Ecto neural progenitor cell (in vitro differentiated cells): ENCODE measurements at regions not wholly inside any gene's neighbourhood (a gene's known extent, or its start where the extent isn't known, plus 50 kb on each side); places are given as distances from the start of the nearest gene placed in this dataset.

Experiments used
- DNase-seq: peaks from one replicate; pipeline ENCODE4 v3.0.0-alpha.2; 2018; ENCODE audit warnings: low spot score

DNA sequence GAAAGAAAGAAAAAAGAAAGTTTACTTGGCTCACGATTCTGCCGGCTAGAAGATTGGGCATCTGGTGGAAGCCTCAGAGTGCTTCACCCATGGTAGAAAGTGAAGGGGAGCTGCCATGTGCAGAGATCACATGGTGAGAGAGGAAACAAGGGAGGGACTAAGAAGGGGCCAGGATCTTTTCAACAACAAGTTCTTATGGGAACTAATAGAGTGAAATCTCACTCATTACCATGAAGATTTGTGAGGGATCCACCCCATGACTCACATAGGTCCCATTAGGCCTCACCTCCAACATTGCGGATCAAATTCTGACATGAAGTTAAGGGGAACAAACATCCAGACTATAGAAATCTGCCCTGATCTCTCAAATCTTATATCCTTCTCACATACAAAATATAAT is 61.3 kb upstream of the UGT8 start:
- DNase-seq, result no peak

DNA sequence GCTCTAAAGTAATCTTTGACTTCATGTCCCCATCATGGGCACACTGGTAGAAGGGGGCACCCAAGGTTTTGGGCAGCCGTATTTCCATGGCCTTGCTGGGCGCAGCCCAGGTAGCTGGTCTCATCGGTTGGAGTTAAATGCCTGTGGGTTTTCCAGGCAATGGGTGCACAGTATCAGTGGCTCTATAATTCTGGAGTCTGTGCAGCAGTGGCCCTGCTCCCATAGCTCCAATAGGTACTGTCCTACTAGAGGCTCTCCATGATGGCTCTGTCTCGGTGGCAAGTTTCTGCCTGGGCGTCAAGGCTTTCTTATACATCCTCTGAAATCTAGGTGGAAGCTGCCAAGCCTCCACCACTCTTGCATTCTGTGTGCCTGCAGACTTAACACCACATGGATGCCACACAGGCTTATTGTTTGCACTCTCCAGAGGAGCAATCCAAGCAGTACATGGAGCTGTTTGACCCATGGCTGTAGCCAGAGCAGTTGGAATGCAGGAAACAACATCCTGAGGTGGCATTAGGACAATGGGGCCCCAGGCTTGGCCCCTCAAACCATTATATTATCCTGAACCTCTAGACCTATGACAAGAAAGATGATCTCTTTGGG is 60.5 kb upstream of the UGT8 start:
- no peak for DNase-seq

DNA sequence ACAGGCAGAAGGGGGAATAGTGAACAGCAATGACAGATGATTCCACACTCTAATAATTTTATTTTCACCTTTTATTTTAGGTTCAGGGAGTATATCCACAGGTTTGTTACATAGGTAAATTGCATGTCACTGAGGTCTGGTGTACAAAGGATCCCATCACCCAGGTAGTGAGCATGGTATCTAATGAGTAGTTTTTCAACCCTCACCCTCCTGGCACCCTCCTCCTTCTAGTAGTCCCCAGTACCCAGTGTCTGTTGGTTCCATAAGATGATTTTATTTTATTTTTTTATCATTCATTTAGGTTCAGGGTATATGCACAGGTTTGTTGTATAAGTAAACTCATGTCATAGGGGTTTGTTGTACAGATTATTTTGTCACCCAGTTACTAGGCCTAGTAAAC is 58.6 kb upstream of the UGT8 start:
- DNase-seq, result no peak

DNA sequence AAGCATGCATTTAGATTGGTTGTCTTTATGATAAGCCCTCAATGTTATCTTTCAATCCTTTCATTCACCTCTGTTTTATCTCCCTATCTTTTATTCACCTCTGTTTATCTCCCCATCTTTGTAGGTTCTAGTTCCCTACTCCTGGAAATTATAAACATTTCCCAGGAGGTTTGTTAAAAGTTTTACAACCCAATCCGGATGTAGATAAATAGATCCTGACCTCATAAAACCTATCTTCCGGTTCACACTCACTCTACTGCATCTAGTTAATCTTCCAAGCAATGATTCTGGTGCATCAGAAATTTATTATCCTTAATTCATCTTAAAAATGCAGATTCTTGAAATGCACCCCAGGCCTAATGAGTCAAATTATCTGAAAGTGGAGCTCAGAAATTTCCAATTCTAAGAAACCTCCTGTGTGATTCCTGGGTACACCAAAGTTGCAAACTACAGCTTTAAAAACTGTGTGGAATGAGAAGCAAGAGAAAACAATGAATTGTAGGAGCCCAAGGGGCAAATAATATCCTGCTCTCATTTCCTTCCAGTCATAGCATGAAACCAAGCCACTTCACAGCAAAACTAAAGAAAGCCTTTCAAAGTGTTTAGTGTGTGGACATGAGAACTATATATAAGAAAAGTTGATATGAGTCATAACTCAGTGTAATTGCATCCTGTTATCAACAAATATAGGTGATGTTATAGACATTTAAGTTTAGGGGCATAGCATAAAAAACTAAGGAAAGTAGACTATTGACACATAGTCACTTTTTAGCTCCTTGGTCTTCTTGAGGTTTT is 51.1 kb upstream of the UGT8 start:
- DNase-seq, result no peak
